ENCODE measurements at regions not wholly inside any gene's neighbourhood (a gene's known extent, or its start where the extent isn't known, plus 50 kb on each side); places are given as distances from the start of the nearest gene placed in this dataset.

DNA sequence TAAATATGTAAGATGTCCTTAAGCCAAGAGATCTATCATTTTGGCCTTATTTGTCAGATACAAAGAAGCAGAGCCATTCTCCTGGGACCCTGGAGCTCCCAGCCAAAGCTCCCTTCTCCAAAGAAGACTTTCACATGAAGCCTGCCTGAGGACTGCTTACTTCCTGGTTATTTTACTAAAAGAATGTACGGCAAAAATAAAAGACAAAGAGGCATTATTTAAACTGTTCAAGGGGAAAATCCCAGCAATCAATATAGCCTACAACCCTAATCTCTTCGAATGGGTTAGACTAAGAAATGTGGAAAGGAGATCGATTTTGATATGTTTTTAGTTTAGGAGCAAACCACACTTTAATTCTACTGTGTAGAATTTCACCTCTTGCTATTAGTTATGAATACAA is 237.9 kb upstream of the CTBP2 start:
- Histone ChIP-seq H3K27me3 (ENCODE audit: low read depth) (no peaks in the 10 kb centered on the region), H3K9me3 (no peaks in the 10 kb centered on the region), H3K4me3 (no peak overlapping the region), H3K36me3 (no peaks in the 10 kb centered on the region), H3K27ac (no peak overlapping the region), H3K4me1 (no peaks in the 10 kb centered on the region)
- intact Hi-C loops (cut with DNase I), result no loop called here
- DNase-seq, result no peak
- no peak for TF ChIP-seq CTCF (IDR thresholded peaks at IDR 0.05)
- ATAC-seq, result no peak

- no peaks in the 10 kb centered on the region for H3K4me1 ChIP-seq
- no peak overlapping the region for H3K4me3 ChIP-seq
- intact Hi-C loops (cut with DNase I), result no loop called here
- no peak for DNase-seq
- no peak for ATAC-seq
- no peak for TF ChIP-seq CTCF (IDR thresholded peaks at IDR 0.05)
- H3K9me3 ChIP-seq, result no peaks in the 10 kb centered on the region
- no peak overlapping the region for H3K27ac ChIP-seq
- H3K36me3 ChIP-seq, result no peaks in the 10 kb centered on the region
- no peaks in the 10 kb centered on the region for H3K27me3 ChIP-seq (ENCODE audit: low read depth)
Measured at GRCh38 chr10:125397608-125398007, 237.2 kb upstream of the CTBP2 start.

- Histone ChIP-seq H3K4me3 (no peak overlapping the region), H3K27me3 (ENCODE audit: low read depth) (no peaks in the 10 kb centered on the region), H3K9me3 (no peaks in the 10 kb centered on the region), H3K4me1 (no peaks in the 10 kb centered on the region), H3K27ac (no peak overlapping the region), H3K36me3 (no peaks in the 10 kb centered on the region)
- TF ChIP-seq CTCF (IDR thresholded peaks at IDR 0.05), result no peak
- DNase-seq (no peak), ATAC-seq (no peak)
- intact Hi-C loops (cut with DNase I), result no loop called here
Measured at GRCh38 chr10:125396676-125397075, 236.3 kb upstream of the CTBP2 start.

DNA sequence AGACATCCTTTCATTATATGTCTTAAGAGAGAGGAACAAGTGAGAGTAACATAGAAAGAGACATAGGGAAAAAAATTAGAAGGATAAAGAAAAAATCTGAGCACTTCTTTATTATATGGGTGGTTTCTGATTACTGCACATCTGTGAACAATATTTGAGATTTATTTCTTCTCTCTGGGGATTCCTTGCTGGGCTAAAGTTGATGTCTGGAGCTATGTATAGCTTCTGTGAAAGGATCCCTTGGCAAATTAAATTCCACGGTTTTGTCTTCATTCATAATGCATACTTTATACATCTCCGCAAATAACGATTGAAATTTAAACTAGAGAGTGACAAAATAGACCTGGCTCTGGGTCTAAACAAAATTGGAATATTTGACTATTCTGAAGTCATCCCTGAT is 232.2 kb upstream of the CTBP2 start:
- intact Hi-C loops (cut with DNase I), result no loop called here
- DNase-seq (no peak), ATAC-seq (no peak)
- H3K4me1 ChIP-seq, result no peaks in the 10 kb centered on the region
- no peak overlapping the region for H3K27ac ChIP-seq
- H3K9me3 ChIP-seq, result peaks cover 10% of the 10 kb centered on the region
- no peak overlapping the region for H3K4me3 ChIP-seq
- TF ChIP-seq CTCF (IDR thresholded peaks at IDR 0.05), result no peak
- no peaks in the 10 kb centered on the region for H3K36me3 ChIP-seq
- H3K27me3 ChIP-seq (ENCODE audit: low read depth), result no peaks in the 10 kb centered on the region

DNA sequence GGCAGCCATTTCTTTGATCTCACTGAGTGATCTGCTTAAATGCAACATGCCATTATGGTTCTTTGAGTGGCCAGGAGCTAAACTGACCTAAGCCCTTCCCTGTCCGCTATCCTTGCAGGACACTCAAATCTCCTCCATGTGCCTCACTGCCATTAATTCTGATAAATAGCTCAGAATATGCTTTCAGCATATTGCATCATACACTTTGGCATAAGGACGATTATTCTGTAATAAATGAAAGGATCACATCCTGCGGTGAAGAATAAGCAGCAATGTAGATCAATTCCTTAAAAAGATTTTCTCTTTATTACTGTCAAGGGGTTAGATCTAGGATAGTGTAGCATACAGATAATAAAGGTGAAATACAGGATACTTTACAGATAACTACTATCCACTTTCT is 231.8 kb upstream of the CTBP2 start:
- TF ChIP-seq CTCF (IDR thresholded peaks at IDR 0.05), result no peak
- DNase-seq, result no peak
- no peaks in the 10 kb centered on the region for H3K4me1 ChIP-seq
- no peak overlapping the region for H3K4me3 ChIP-seq
- H3K27ac ChIP-seq, result no peak overlapping the region
- H3K9me3 ChIP-seq, result peaks cover 10% of the 10 kb centered on the region
- H3K36me3 ChIP-seq, result no peaks in the 10 kb centered on the region
- intact Hi-C loops (cut with DNase I), result no loop called here
- no peak for ATAC-seq
- no peaks in the 10 kb centered on the region for H3K27me3 ChIP-seq (ENCODE audit: low read depth)

DNA sequence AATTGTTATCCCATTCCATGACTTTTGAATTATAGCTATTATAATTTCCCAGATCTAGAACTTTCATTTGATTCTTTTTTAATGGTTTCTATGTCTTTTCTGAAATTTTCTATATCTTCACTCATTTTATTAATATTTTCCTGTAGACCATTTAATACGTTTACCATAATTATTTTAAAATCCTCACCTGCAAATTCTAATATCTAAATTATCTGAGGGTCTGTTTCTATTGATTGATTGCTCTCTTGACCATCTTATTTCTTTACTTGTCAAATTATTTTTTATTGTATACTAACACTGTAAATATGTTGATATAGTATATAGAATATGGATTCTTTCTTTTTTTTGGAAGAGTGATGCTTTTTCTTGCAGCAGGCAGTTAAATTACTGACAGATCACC is 229.3 kb upstream of the CTBP2 start:
- intact Hi-C loops (cut with DNase I), result no loop called here
- H3K27me3 ChIP-seq (ENCODE audit: low read depth), result peaks cover 3% of the 10 kb centered on the region
- H3K36me3 ChIP-seq, result no peaks in the 10 kb centered on the region
- H3K4me3 ChIP-seq, result no peak overlapping the region
- no peak for ATAC-seq
- no peak overlapping the region for H3K27ac ChIP-seq
- peaks cover 10% of the 10 kb centered on the region for H3K9me3 ChIP-seq
- no peak for DNase-seq
- no peak for TF ChIP-seq CTCF (IDR thresholded peaks at IDR 0.05)
- H3K4me1 ChIP-seq, result no peaks in the 10 kb centered on the region
